ENCODE measurements at regions not wholly inside any gene's neighbourhood (a gene's known extent, or its start where the extent isn't known, plus 50 kb on each side); places are given as distances from the start of the nearest gene placed in this dataset.

DNA sequence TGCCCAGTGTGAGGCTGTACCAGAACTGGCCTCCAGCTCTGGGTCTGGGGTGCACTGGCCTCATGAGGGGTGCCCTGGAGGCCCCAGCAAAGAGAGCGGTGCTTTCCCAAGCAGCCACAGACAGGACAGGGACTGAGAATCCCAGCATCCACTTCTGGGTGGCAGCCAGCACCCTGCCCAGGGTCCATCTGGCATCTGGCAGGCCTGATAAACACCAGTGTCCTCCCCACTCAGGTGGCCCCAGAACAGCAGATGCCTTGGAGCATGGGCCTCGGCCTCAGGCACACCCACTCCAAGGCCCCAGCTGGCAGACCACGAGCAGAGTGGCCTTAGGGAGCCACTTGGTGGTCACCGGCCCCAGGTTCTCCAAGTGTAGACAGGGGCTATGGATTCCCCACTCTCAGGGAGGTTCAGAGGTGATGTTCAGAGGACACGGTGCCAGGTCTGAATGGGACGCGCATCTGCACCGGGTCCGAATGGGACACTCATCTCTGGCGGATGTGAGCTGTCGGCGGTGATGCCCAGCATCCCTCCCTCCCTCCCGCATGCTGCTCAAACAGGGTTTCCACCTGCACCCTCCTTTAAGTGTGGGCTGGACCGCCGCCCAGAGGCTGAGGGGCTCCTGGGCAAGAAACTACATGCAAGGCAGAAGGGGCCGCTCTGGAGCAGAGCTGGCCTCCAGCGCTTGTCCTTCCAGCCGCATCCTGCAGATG lies 82.2 kb upstream of the GPC1 start:
- no peak for DNase-seq (ENCODE audit: low read depth in 4 of 4, low spot score in 2 of 4)

GRCh38 chr2:240353944-240354343 lies 81.5 kb upstream of the GPC1 start:
- DNase-seq (ENCODE audit: low read depth in 4 of 4, low spot score in 2 of 4) = no peak

GRCh38 chr2:240355001-240355891 lies 80.2 kb upstream of the GPC1 start:
- no peak for DNase-seq (ENCODE audit: low read depth in 4 of 4, low spot score in 2 of 4)

- DNase-seq (ENCODE audit: low read depth in 4 of 4, low spot score in 2 of 4) = no peak
These were observed 79.5 kb upstream of the GPC1 start for GRCh38 chr2:240355962-240356361.

DNA sequence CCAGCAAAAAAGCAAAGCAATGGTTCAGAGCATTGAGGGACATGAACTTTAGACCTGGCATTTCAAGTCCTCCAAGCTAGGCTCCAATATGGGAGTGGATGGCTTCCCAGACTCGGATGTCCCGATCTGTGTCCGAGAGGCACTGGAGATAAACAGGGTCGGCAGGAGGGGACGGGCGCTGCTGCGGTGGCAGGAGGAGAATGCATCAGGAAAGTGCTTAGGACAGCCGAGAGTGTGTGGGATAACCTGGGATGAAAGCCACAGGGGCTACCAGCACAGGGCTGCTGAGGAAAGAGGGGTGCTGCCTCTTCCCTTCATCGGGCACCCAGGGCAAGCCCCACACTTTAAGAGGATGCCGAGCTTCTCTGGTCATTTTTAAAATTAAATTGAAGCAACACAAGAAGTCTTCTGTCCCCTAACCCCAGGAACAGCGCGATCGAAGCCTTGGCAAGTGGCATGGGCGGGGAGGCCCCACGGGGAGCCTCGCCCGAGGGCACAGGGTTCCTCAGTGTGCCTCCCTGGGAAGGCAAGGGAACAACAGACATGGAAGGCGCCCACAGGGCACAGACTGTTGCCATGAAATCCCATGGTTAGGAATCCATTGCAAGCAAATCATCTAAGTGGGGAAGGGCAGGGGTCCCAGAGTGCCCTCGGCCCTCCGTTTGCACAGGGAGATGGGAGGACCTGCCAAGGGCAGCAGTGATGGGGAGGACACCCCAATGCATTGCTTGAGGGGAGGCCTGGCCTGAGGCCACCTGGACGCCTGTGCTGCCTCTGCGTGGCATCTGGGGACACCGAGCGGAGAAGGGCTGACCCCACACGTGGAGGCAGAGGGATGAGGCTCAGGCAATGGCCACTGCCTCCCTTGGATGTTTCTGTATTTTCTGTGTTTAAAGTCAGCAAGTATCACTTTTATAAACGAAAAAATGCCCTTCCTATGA lies 78.5 kb upstream of the GPC1 start:
- no peak for DNase-seq (ENCODE audit: low read depth in 4 of 4, low spot score in 2 of 4)

DNA sequence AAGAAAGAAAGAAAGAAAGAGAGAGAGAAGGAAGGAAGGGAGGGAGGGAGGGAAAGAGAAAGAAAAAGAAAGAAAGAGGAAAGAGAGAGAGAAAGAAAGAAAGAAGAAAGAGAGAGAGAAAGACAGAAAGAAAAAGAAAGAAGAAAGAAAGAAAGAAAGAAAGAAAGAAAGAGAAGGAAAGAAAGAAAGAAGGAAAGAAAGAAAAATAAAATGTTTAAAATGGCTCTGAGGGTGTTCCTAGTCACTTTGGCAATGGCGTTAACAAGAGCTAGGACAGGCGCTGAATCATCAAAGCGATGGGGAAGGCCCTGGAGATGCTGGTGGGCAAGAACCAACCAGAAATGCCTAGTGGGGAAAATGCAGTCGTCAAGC lies 77.8 kb upstream of the GPC1 start:
- no peak for DNase-seq (ENCODE audit: low read depth in 4 of 4, low spot score in 2 of 4)

- no peak for DNase-seq (ENCODE audit: low read depth in 4 of 4, low spot score in 2 of 4)
These were observed 77.4 kb upstream of the GPC1 start for GRCh38 chr2:240358080-240358479.

- no peak for DNase-seq (ENCODE audit: low read depth in 4 of 4, low spot score in 2 of 4)
These were observed 76.6 kb upstream of the GPC1 start for GRCh38 chr2:240358821-240359397.

GRCh38 chr2:240359695-240360094 lies 75.8 kb upstream of the GPC1 start:
- no peak for DNase-seq (ENCODE audit: low read depth in 4 of 4, low spot score in 2 of 4)

GRCh38 chr2:240360645-240361475 lies 74.6 kb upstream of the GPC1 start:
- DNase-seq (ENCODE audit: low read depth in 4 of 4, low spot score in 2 of 4) = no peak

DNA sequence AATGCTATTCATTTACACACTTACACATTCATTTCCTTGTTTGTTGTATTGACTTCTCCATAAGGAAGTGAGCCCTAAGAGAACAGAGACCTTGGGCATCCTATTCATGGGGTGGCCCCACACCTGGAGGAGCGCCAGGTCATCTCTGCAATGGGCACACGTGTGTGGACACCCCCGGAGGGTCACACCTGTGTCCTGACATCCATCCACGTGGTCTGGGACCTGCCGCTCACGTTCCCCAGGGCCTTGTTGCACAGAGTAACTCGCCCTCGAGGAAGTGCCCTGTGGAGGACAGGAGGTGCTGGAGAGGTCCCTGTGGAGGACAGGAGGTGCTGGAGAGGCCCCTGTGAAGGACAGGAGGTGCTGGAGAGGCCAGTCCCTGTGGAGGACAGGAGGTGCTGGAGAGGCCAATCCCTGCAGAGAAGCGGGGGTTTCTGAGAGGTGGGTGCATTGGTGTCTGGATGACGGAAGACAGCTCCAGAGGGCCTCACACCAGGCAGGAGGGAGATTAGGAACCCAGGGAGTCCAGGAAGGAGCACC lies 73.2 kb upstream of the GPC1 start:
- no peak for DNase-seq (ENCODE audit: low read depth in 4 of 4, low spot score in 2 of 4)

GRCh38 chr2:240362826-240363745 lies 72.4 kb upstream of the GPC1 start:
- DNase-seq (ENCODE audit: low read depth in 4 of 4, low spot score in 2 of 4) = no peak

DNA sequence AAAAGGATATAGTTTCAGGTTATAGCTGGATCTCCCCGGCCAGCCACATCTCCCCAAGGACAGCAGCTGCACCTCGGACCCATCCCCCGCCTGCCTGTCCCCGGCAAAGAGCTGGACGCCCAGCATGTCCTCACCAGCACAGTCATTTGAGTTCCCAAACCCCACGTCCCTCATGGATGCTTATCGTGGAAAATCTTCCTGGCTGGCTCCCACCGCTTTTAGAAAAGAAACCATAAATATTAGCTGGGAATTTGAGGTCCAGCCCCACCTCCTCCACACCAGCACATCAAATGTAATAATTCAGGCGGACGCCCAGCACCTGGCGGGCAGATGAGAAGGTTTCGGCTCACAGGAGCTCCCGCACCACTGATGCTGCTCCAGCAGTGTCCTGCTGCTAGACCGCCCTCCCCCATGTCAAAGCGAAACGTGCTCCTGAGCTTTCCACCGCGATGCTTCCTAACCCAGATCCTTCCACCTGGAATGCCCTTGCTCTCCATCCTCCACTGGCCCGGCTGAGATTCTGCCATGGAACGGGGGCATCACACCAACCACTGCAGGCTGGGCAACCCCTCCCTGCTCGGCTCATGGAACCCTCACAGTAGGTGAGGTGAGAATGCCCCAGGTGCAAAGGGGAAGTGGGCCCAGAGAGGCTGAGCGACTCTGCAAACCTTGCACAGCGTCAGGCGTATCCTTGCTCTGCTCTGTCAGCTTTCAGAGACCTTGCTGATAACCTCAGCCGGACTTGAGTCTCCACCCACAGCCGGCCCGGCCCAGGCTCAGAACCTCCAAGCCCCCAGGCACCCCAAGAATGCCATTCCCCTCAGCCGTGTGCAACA lies 71.5 kb upstream of the GPC1 start:
- no peak for DNase-seq (ENCODE audit: low read depth in 4 of 4, low spot score in 2 of 4)

DNA sequence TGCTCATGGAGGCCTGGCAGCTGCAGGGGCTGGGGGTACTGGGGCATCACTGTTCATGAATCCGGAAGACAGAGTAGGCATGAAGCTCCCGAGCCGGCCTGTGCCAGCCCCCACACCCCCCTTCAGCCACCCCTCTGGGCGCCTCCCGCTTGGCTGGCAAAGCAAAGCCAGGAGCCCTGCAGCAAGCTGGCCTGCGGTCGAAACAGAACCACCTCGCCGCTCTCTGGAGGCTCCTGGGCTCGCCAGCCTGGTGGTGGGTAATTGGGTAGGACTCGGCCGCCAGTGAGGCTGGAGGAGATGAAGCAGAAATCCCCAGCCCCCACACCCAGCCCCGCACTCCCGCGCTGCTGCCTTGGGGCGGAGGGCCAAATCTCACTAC lies 70.9 kb upstream of the GPC1 start:
- DNase-seq (ENCODE audit: low read depth in 4 of 4, low spot score in 2 of 4) = no peak

DNA sequence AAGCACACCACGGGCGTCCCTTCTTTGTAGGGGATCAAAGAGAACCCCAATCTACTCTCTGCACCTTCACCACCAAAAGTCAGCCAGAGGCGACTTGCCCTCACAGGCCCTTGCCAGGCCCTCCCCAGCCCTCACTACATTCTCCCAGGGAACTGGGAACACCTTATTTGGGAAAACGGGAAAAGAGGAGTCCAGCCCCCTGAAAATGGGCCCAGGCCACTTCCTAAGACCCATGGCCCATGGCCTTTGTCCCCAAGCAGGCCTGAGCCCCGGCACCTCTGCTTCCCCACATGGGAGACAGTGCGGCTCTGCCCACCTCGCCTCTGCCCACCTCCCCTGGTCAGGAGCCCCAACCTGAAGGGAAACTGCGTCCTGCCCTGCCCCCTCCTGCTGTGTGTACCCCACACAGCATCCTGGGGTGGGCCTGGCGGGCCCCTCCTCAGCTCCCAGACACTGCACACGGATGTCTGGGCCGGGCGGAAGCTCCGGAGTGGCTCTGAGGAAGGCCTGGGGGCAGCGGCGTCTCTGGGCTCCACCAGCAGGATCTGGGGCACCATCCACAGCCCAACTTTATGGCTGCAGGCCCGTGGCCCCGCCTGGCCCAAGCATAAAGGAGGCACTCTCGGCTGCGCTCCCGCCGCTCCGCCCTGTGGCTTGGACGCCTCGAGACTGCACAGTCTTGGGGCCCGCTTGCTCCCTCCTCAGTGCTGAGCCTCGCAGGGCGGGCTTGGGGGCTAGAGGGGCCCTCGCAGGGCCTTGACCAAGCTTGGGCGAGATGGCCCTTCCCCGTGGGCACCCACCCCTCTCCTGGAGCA lies 70.3 kb upstream of the GPC1 start:
- DNase-seq (ENCODE audit: low read depth in 4 of 4, low spot score in 2 of 4) = no peak

GRCh38 chr2:240365971-240366471 lies 69.4 kb upstream of the GPC1 start:
- DNase-seq (ENCODE audit: low read depth in 4 of 4, low spot score in 2 of 4) = no peak

- no peak for DNase-seq (ENCODE audit: low read depth in 4 of 4, low spot score in 2 of 4)
These were observed 68.6 kb upstream of the GPC1 start for GRCh38 chr2:240366901-240367300.
